Pancreas (tissue), 10 donors: ENCODE measurements at regions not wholly inside any gene's neighbourhood (a gene's known extent, or its start where the extent isn't known, plus 50 kb on each side); places are given as distances from the start of the nearest gene placed in this dataset.
A peak's percentile ranks its signal among the peaks of the same experiment; 100 is the strongest.

Experiments
- ATAC-seq, 4 donors: fragments of 200-7000 bp; cut with Tn5 transposase; one replicate each; pipeline versions ENCODE4 v1.8.0 to v1.9.1; 2020; ENCODE audit warnings: mild to moderate bottlenecking in 4 of 4, moderate library complexity in 4 of 4
- DNase-seq, 6 donors: peaks; one replicate each; pipeline ENCODE4 v3.0.0-alpha.2; 2020
- FAIRE-seq: peaks from 2 replicates; lab custom pipeline; 2012; peaks lifted over from hg19 to GRCh38; lab: Jason Lieb, UNC
- H3K27ac ChIP-seq, 4 donors: fragments of 200-600 bp; sonication (generic); 1 replicate in 3 of 4; 2 replicates in 1 of 4; pipeline versions ENCODE4 v1.5.0 to v1.8.0; 2020
- H3K27me3 ChIP-seq, 4 donors: fragments of 200-600 bp; one replicate each; pipeline ENCODE4 v1.8.0; 2021
- H3K36me3 ChIP-seq, 3 donors: fragments of 200-600 bp; sonication (generic) in 1 of 3; one replicate each; pipeline versions ENCODE4 v1.5.0 to v1.8.0; 2020 to 2021
- H3K4me1 ChIP-seq, 3 donors: fragments of 200-600 bp; one replicate each; pipeline ENCODE4 v1.8.0; 2021
- H3K4me3 ChIP-seq, 4 donors: fragments of 200-600 bp; sonication (generic) in 2 of 4; one replicate each; pipeline versions ENCODE4 v1.5.0 to v1.8.0; 2020 to 2021
- H3K9me3 ChIP-seq, 4 donors: fragments of 200-600 bp; one replicate each; pipeline ENCODE4 v1.8.0; 2021
- WGBS, 2 donors: extraction: QIAGEN DNeasy Blood & Tissue Kit; methylation state at CpG; one replicate each; pipeline ENCODE4 v1.1.7; 2013; 5-methylcytosine and 5-hydroxymethylcytosine counted together
- intact Hi-C, 3 donors: fragments of 100-400 bp; cut with DNase I; formaldehyde crosslinking; loops; one replicate each; pipeline versions ENCODE4 v1.11.1 to v1.14.2; 2022
- TF ChIP-seq, protein P1 (sequence below), 4 donors: fragments of 200-600 bp; sonication (generic) in 3 of 4; IDR thresholded peaks; one replicate each; pipeline versions ENCODE4 v1.5.0 to v1.8.0; 2021; ENCODE audit warnings: antibody characterized with exemption in 4 of 4
- donor health status: healthy with polysubstance abuse.
- donor health status: DM: no; HTN: no; CAD: no; lungs with moderate emphysema.
- donor health status: DM: no; HTN: no; CAD: no.
- donor health status: control.
- donor health status: control.
- donor health status: Bipolar disorder and iron deficiency.
- donor health status: DM: yes; HTN: yes; CAD: no.
- donor health status: DM: no; HTN: no; CAD: no.
- donor health status: DM: no; HTN: no; CAD: no.
- donor health status: DM: yes; HTN: yes; CAD: no.

DNA sequence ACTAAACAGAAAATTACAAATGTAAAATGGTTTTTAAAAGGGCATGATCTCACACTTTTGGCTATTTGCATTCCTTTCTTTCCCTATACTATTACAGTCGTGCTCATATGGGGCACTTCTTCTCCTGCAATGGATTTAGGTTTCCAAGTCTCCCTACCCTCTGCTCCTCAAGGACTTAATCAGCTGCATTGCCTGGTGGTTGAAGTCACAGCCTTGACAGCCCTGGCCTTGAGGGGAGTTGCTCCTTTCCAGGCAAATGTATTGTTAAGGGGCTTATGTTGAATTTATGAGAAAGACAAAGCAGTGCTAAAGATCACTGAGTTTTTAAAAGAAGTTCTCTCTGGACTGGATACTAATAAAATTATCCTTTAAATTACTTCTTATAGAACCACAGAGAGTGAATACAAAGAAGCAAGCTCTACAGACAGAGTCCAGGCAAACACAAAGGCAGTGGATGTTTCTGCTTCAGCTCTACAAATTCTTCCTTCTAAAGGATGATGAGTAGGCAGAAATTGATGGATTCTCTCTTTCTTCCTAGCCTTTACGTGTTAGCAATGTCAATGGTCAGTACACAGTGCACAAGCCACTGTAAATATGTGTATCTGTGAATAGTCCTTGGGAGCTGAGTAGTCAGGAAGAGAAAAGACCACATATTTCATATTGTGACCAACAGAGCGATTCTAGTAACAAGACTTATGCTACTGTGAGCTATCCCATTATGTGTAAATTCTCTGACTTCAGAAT, 390.9 kb downstream of the TBC1D4 start:
- Histone ChIP-seq H3K4me1 (no peaks in the 10 kb centered on the region), H3K27me3 (no peaks in the 10 kb centered on the region), H3K9me3 (no peaks in the 10 kb centered on the region), H3K36me3 (no peaks in the 10 kb centered on the region), H3K4me3 (no peak overlapping the region), H3K27ac (no peak overlapping the region)
- WGBS, 2 donors = 42 to 61% methylated on average over 3 of the region's 3 CpGs
- TF ChIP-seq, protein P1, sequence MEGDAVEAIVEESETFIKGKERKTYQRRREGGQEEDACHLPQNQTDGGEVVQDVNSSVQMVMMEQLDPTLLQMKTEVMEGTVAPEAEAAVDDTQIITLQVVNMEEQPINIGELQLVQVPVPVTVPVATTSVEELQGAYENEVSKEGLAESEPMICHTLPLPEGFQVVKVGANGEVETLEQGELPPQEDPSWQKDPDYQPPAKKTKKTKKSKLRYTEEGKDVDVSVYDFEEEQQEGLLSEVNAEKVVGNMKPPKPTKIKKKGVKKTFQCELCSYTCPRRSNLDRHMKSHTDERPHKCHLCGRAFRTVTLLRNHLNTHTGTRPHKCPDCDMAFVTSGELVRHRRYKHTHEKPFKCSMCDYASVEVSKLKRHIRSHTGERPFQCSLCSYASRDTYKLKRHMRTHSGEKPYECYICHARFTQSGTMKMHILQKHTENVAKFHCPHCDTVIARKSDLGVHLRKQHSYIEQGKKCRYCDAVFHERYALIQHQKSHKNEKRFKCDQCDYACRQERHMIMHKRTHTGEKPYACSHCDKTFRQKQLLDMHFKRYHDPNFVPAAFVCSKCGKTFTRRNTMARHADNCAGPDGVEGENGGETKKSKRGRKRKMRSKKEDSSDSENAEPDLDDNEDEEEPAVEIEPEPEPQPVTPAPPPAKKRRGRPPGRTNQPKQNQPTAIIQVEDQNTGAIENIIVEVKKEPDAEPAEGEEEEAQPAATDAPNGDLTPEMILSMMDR (IDR thresholded peaks at IDR 0.05) = no peak
- no peak for ATAC-seq
- intact Hi-C loops = no loop called here
- no peak for FAIRE-seq
- no peak for DNase-seq

- Histone ChIP-seq H3K4me3 (no peak overlapping the region), H3K27ac (no peak overlapping the region), H3K9me3 (no peaks in the 10 kb centered on the region), H3K36me3 (no peaks in the 10 kb centered on the region), H3K4me1 (no peaks in the 10 kb centered on the region), H3K27me3 (no peaks in the 10 kb centered on the region)
- TF ChIP-seq, protein P1 (IDR thresholded peaks at IDR 0.05) = no peak
- intact Hi-C loops = no loop called here
- ATAC-seq (no peak), DNase-seq (no peak), FAIRE-seq (no peak)
- WGBS, 2 donors = 60 to 66% methylated on average over 4 of the region's 4 CpGs
Measured at GRCh38 chr13:75088915-75089314, 393.1 kb downstream of the TBC1D4 start.

DNA sequence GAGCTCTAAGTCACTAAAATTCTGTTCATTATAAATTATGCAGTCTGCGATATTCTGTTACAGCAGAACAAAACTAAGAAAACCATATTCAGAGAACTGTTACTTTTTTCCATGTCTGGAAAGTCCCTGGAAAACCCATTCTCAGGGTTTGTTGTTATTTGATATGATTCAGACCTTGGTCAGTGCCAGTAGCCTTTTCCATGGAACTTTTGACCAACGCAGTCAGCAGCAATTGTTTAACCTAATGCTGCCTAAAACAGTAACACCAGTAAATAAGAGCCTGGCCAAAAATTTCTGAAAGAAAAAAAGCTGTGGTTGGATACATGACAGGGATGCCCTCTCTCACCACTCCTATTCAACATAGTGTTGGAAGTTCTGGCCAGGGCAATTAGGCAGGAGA, 402.7 kb downstream of the TBC1D4 start:
- no peak for DNase-seq
- peak in 1 of 4 donors; percentile 42 for ATAC-seq
- Histone ChIP-seq H3K9me3 (no peaks in the 10 kb centered on the region), H3K27me3 (no peaks in the 10 kb centered on the region), H3K4me3 (no peak overlapping the region), H3K36me3 (no peaks in the 10 kb centered on the region), H3K27ac (no peak overlapping the region), H3K4me1 (no peaks in the 10 kb centered on the region)
- 47 to 59% methylated on average over 2 of the region's 2 CpGs for WGBS, 2 donors
- no peak for FAIRE-seq
- TF ChIP-seq, protein P1 (IDR thresholded peaks at IDR 0.05) = no peak
- intact Hi-C loops = no loop called here

- Histone ChIP-seq H3K4me3 (no peak overlapping the region), H3K27ac (no peak overlapping the region), H3K27me3 (no peaks in the 10 kb centered on the region), H3K9me3 (no peaks in the 10 kb centered on the region), H3K4me1 (no peaks in the 10 kb centered on the region), H3K36me3 (no peaks in the 10 kb centered on the region)
- ATAC-seq = no peak
- intact Hi-C loops = no loop called here
- TF ChIP-seq, protein P1 (IDR thresholded peaks at IDR 0.05) = no peak
- no peak for FAIRE-seq
- no peak for DNase-seq
Measured at GRCh38 chr13:75076476-75076875, 405.5 kb downstream of the TBC1D4 start.

GRCh38 chr13:75073786-75074185, 408.2 kb downstream of the TBC1D4 start:
- Histone ChIP-seq H3K4me3 (no peak overlapping the region), H3K9me3 (no peaks in the 10 kb centered on the region), H3K36me3 (no peaks in the 10 kb centered on the region), H3K4me1 (no peaks in the 10 kb centered on the region), H3K27me3 (no peaks in the 10 kb centered on the region), H3K27ac (no peak overlapping the region)
- DNase-seq (no peak), FAIRE-seq (no peak), ATAC-seq (no peak)
- intact Hi-C loops = no loop called here
- 48 to 76% methylated on average over 1 of the region's 1 CpG for WGBS, 2 donors
- TF ChIP-seq, protein P1 (IDR thresholded peaks at IDR 0.05) = no peak
